Epithelial cell of esophagus (primary cell): ENCODE measurements at regions not wholly inside any gene's neighbourhood (a gene's known extent, or its start where the extent isn't known, plus 50 kb on each side); places are given as distances from the start of the nearest gene placed in this dataset.

Experiments
- DNase-seq: peaks from one replicate; pipeline ENCODE4 v3.0.0; 2010; ENCODE audit warnings: low read depth
- H3K4me3 ChIP-seq: 2 replicates; pipeline ENCODE4 v1.5.1; 2011; ENCODE audit warnings: mild to moderate bottlenecking, low read length, control low read depth
- CTCF ChIP-seq: IDR thresholded peaks from 2 replicates; pipeline ENCODE4 v1.5.1; 2011; ENCODE audit warnings: low read depth, mild to moderate bottlenecking, low read length, control low read depth, inconsistent platforms; ENCODE audit not compliant: insufficient read depth; ENCODE audit errors: missing control alignments

GRCh38 chr2:116879650-116880160, 934.8 kb upstream of the DDX18 start:
- DNase-seq, result no peak
- TF ChIP-seq CTCF, result no peak
- no peak overlapping the region for H3K4me3 ChIP-seq

DNA sequence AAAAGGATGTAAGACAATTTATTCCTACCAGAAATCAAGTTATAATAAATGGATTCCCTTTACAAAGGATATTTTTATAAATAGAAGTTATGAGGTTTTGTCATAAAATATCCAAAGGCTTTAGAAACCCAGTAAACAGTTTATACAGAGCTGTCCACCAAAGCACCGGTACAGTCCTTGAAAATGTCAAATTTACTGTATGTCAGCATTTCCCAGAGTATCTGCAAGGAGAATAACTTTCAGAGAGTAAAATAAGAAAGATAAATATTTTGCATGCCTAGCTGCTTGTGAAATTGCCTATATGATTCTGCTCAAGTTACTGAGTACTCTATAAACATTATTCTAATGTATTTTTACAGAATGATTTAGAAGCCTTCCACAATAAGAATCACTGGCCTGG, 923.3 kb upstream of the DDX18 start:
- no peak for TF ChIP-seq CTCF
- no peak for DNase-seq
- H3K4me3 ChIP-seq, result no peak overlapping the region

DNA sequence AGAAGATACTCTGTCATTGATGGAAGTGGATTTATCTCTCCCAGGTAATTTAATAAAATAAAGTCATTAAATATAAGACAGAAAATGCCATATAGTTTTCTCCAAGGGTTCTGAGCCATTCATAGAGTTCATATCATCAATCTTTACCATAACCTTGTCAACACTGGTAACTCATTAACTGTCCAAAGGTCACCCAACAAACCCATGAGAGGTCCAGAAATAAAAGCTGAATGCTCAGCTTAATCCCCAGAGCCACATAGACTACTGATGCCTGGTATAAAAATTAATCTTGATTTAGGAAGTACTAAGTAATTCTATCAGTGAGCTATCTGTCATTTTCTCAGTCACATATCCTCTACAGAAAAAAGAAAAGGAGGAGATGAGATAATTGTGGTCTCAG, 903.0 kb upstream of the DDX18 start:
- no peak for TF ChIP-seq CTCF
- no peak overlapping the region for H3K4me3 ChIP-seq
- no peak for DNase-seq

DNA sequence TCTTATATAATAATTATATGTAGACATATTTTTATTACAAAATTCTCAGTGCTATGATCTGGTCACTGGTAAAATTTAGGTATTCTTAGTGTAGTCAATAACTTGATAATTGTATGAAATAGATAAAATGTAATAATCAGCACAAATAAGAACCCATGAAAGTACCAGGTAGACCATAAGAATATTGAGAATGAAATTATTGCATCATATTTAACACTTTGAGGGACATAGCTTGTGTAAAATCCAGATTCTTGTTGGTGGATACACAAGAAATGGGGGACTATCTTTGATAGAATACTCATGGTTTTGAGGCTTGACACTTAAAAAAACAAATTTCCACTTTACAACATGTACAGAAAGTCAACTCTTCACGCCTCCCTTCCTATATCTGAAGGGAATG, 898.8 kb upstream of the DDX18 start:
- no peak overlapping the region for H3K4me3 ChIP-seq
- no peak for TF ChIP-seq CTCF

GRCh38 chr2:116917196-116917595, 897.3 kb upstream of the DDX18 start:
- no peak overlapping the region for H3K4me3 ChIP-seq
- no peak for DNase-seq
- no peak for TF ChIP-seq CTCF

More for the DNA sequence above, 898.8 kb upstream of the DDX18 start:
- DNase-seq, result no peak

- DNase-seq, result no peak
- H3K4me3 ChIP-seq, result no peak overlapping the region
- no peak for TF ChIP-seq CTCF
Observed at GRCh38 chr2:116918574-116918973, 895.9 kb upstream of the DDX18 start.

DNA sequence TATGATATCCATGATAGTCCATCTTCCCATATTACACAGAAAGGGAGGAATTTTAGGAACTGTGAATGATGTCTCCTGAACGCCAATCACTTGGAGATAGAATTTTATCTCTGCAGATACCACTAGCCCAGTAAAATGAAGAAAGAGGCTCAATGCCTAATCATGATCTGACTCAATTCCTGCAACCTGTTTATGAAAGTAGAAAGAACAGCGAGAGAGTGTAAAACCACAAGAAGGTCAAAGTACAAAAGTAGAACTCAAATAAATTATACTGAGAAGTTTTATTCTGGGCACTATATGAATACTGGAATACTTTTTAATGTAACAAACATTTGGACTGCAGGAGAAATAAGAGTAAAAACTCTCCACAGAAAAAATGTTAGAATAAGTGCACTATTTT, 892.1 kb upstream of the DDX18 start:
- no peak for TF ChIP-seq CTCF
- H3K4me3 ChIP-seq, result no peak overlapping the region

More for the DNA sequence above, 892.1 kb upstream of the DDX18 start:
- DNase-seq, result no peak
